ENCODE measurements at regions not wholly inside any gene's neighbourhood (a gene's known extent, or its start where the extent isn't known, plus 50 kb on each side); places are given as distances from the start of the nearest gene placed in this dataset.

GRCh38 chr3:159882367-159882766 is 106.3 kb upstream of the IL12A start:
- TF ChIP-seq CTCF (IDR thresholded peaks at IDR 0.05) (no peak), POLR2A (IDR thresholded peaks at IDR 0.05) (no peak)
